Uterus (tissue), 2 donors: ENCODE measurements at regions not wholly inside any gene's neighbourhood (a gene's known extent, or its start where the extent isn't known, plus 50 kb on each side); places are given as distances from the start of the nearest gene placed in this dataset.

Source experiments
- CTCF ChIP-seq, 4 experiments: fragments of 200-600 bp in 2 of 4; fragments of 450-650 bp in 2 of 4; sonication (generic) in 2 of 4; IDR thresholded peaks; one replicate each; pipeline ENCODE4 v1.5.1; 2016 to 2019; ENCODE audit warnings: antibody characterized with exemption in 4 of 4, mild to moderate bottlenecking in 2 of 4, moderate library complexity in 1 of 4
- POLR2A ChIP-seq, 2 donors: fragments of 450-650 bp; IDR thresholded peaks; one replicate each; pipeline ENCODE4 v1.6.1; 2016; ENCODE audit warnings: antibody characterized with exemption in 2 of 2, mild to moderate bottlenecking in 1 of 2, moderate library complexity in 1 of 2

DNA sequence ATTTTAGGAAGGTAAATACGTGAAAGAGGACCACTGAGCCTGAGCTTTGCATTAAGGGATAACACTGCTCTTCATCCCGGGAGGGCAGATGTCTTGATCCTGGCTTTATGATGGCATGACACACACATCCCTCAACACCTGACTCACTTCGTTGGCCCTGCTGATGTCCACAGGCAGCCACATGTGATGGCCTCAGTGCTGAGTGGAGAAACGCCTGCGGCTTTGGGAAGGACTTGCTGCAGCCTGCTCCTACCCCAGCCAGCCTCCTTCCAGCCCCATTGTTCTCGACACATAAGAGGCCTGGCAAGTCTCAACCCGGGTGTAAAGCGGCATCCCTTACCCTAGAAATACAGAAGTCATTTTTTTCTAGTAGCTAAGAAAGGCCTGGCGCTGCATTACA lies 169.0 kb downstream of the SYK start:
- TF ChIP-seq CTCF (IDR thresholded peaks at IDR 0.05) (no peak), POLR2A (IDR thresholded peaks at IDR 0.05) (no peak)
